ENCODE measurements at regions not wholly inside any gene's neighbourhood (a gene's known extent, or its start where the extent isn't known, plus 50 kb on each side); places are given as distances from the start of the nearest gene placed in this dataset.
"Not testable (repeated sequence)": the region's sequence is repeated elsewhere in the genome, so short reads cannot be mapped to it uniquely, and the experiment has no call there.

DNA sequence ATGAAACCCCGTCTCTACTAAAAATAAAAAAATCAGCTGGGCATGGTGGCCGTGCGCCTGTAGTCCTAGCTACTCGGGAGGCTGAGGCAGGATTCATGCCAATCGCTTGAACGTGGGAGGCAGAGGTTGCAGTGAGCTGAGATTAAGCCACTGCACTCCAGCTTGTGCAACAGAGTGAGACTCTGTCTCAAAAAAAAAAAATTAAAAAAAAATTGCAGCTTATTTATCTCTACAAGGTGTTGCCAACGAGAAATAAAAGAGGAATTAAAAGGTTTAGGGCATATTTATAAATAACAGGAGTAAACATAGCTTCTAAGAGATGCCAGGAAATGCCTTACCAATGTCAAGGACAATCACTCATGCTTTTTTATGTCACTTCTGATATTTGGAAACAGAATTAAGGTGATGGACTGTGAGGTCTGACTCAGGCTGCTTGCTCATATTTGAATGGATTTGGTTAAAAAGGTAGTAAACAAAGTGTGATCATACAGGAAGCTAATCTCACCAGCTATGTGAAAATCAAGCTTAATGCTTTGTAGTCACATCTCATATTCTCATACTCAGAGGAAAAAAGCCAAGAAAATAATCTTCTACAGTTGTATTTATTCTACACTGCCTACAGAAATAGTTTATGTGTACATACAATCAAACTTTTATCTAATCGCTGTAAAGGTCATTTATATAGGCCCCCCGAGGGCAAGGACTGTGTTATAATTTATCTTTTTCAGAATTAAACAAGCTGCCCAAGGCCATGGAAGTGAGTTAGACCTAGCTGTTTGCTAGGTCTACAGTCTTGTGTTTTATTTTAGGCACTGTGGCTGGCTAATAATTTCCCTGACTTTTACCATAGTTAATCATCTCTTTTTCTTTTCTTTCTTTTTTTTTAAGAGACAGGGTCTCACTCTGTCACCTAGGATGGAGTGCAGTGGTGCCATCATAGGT is 61.1 kb upstream of the RBMX start:
- Histone ChIP-seq H3K36me3 (ENCODE audit: insufficient read depth, low read length) (no peaks in the 10 kb centered on the region), H3K9me3 (ENCODE audit: low read depth, low read length) (no peaks in the 10 kb centered on the region), H3K9ac (ENCODE audit: insufficient read length) (no peak overlapping the region), H3K27ac (no peak overlapping the region), H3K4me3 (no peak overlapping the region)
- no peak for DNase-seq (ENCODE audit: low read depth, low spot score)
- TF ChIP-seq POLR2AphosphoS5 (IDR thresholded peaks at IDR 0.05; ENCODE audit: borderline replicate concordance, low read depth, low read length) (no peak), EZH2 (IDR thresholded peaks at IDR 0.05) (no peak), FOXP2 (optimal IDR thresholded peaks at IDR 0.05; ENCODE audit: control extremely low read depth, extremely low read length, insufficient read depth) (no peak)

- H3K4me3 ChIP-seq: no peak overlapping the region
- H3K9me3 ChIP-seq (ENCODE audit: low read depth, low read length): no peaks in the 10 kb centered on the region
- H3K36me3 ChIP-seq (ENCODE audit: insufficient read depth, low read length): no peaks in the 10 kb centered on the region; the same call in 1 of the 2 replicates
- DNase-seq (ENCODE audit: low read depth, low spot score): no peak
- no peak overlapping the region for H3K9ac ChIP-seq (ENCODE audit: insufficient read length)
- H3K27ac ChIP-seq: no peak overlapping the region
- no peak for TF ChIP-seq FOXP2 (optimal IDR thresholded peaks at IDR 0.05; ENCODE audit: control extremely low read depth, extremely low read length, insufficient read depth)
Measured at GRCh38 chrX:136936183-136936549, 55.6 kb upstream of the RBMX start.

GRCh38 chrX:136935533-136936182 is 55.1 kb upstream of the RBMX start:
- not testable (repeated sequence) for H3K27ac ChIP-seq; H3K9me3 ChIP-seq (ENCODE audit: low read depth, low read length); DNase-seq (ENCODE audit: low read depth, low spot score); H3K4me3 ChIP-seq; H3K9ac ChIP-seq (ENCODE audit: insufficient read length); H3K36me3 ChIP-seq (ENCODE audit: insufficient read depth, low read length)

DNA sequence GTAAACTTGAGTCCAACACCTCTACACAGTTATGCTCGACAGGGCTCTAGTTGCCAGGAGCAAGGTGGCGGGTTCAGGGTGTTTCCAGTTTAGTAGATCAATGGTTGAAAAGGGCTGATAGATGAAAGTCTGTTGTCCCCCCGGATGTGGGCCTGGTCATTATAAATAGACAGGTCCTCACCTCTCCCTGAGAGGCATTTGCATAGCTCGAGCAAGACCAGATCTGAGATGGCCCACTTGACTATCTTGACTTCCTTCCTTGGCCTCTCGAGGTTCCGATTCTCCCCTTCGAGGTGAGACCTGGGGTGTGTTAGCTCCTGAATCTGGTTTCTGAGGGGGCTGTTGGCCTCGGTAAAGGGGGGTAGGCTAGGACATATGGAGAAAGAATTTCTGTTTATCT is 54.1 kb upstream of the RBMX start:
- not testable (repeated sequence) for H3K27ac ChIP-seq; DNase-seq (ENCODE audit: low read depth, low spot score); H3K36me3 ChIP-seq (ENCODE audit: insufficient read depth, low read length); H3K4me3 ChIP-seq; H3K9me3 ChIP-seq (ENCODE audit: low read depth, low read length); H3K9ac ChIP-seq (ENCODE audit: insufficient read length)

DNA sequence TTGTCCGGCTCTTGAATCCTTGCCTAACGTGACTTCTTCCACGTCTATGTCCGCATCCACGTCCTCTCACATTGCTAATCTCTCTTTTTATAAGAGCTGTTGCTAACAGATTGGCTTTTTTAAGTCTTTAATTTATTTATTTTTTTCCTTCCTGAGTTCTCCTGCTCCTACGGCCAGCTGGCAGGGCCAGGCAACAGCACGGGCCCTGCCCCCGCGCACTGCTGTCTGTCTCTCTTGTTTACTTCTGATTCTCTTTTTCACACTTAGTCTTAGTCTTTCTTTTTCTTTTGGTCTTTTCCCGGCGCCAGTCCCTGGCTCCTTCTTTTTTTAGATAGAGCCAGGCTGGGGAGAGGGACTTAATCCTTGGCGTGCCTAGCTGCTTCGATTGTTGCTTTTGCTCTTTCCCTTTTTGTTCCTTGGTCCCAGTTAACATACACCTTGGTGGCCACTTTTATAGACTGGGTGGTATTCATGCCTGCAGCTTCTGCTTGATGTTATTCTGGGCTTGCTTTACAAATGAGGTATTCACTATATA is 53.2 kb upstream of the RBMX start:
- Histone ChIP-seq H3K9ac (ENCODE audit: insufficient read length) (no peak overlapping the region), H3K36me3 (ENCODE audit: insufficient read depth, low read length) (no peaks in the 10 kb centered on the region; the same call in 1 of the 2 replicates), H3K4me3 (no peak overlapping the region), H3K27ac (no peak overlapping the region), H3K9me3 (ENCODE audit: low read depth, low read length) (no peaks in the 10 kb centered on the region)
- TF ChIP-seq FOXP2 (optimal IDR thresholded peaks at IDR 0.05; ENCODE audit: control extremely low read depth, extremely low read length, insufficient read depth) (no peak), EZH2 (IDR thresholded peaks at IDR 0.05) (no peak), POLR2AphosphoS5 (IDR thresholded peaks at IDR 0.05; ENCODE audit: borderline replicate concordance, low read depth, low read length) (no peak)
- no peak for DNase-seq (ENCODE audit: low read depth, low spot score)

GRCh38 chrX:136931661-136932060 is 51.1 kb upstream of the RBMX start:
- no peak overlapping the region for H3K27ac ChIP-seq
- TF ChIP-seq EZH2 (IDR thresholded peaks at IDR 0.05): no peak
- TF ChIP-seq FOXP2 (optimal IDR thresholded peaks at IDR 0.05; ENCODE audit: control extremely low read depth, extremely low read length, insufficient read depth): no peak
- no peak for TF ChIP-seq POLR2AphosphoS5 (IDR thresholded peaks at IDR 0.05; ENCODE audit: borderline replicate concordance, low read depth, low read length)

More at GRCh38 chrX:136931661-136932060, 51.1 kb upstream of the RBMX start:
- no peak for DNase-seq (ENCODE audit: low read depth, low spot score)
- no peak overlapping the region for H3K9ac ChIP-seq (ENCODE audit: insufficient read length)
- H3K4me3 ChIP-seq: no peak overlapping the region
- H3K9me3 ChIP-seq (ENCODE audit: low read depth, low read length): no peaks in the 10 kb centered on the region
- no peaks in the 10 kb centered on the region; the same call in 1 of the 2 replicates for H3K36me3 ChIP-seq (ENCODE audit: insufficient read depth, low read length)
